ENCODE measurements at regions not wholly inside any gene's neighbourhood (a gene's known extent, or its start where the extent isn't known, plus 50 kb on each side); places are given as distances from the start of the nearest gene placed in this dataset.

DNA sequence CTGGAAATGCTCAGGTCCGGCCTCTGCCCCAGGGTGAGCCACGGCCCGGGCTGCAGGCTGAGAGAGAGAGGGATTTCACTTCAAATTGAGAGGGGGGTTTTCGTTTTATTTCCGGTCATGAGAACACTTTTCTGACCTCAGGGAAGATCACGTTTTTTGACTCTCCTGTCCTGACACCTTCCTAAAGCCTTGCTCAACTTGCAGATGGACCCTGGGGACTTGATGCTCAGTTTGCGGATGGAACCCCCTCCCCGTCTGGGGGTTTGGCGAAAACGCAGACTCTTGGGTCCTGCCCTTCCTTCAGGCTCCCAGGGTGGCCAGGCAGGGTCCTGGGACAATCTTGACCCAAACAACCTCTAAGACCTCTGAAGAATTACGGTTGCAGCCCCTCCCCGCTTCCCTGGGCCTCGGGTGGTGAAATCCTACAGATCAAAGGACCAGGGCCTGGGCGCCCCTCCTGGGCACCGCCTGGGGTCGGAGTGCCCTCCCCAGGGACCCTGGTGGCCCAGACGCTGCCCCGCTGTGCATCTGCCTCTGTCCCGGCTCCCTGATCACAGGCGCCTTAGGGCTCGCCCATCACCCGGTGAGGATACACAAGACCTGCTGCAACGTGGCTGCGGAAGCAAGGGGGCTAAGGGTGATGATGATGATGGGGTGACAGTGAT, 148.2 kb downstream of the ERMARD start:
- H3K4me3 ChIP-seq (ENCODE audit: low read depth, low read length) = no peak overlapping the region
- no peak for DNase-seq (ENCODE audit: extremely low spot score)
- no peak overlapping the region for H3K27ac ChIP-seq (ENCODE audit: low read depth)
- H3K4me1 ChIP-seq (ENCODE audit: insufficient read depth) = no peaks in the 10 kb centered on the region
- no peaks in the 10 kb centered on the region for H3K36me3 ChIP-seq (ENCODE audit: insufficient read depth)
- 81% methylated on average over 24 of the region's 24 CpGs for WGBS

DNA sequence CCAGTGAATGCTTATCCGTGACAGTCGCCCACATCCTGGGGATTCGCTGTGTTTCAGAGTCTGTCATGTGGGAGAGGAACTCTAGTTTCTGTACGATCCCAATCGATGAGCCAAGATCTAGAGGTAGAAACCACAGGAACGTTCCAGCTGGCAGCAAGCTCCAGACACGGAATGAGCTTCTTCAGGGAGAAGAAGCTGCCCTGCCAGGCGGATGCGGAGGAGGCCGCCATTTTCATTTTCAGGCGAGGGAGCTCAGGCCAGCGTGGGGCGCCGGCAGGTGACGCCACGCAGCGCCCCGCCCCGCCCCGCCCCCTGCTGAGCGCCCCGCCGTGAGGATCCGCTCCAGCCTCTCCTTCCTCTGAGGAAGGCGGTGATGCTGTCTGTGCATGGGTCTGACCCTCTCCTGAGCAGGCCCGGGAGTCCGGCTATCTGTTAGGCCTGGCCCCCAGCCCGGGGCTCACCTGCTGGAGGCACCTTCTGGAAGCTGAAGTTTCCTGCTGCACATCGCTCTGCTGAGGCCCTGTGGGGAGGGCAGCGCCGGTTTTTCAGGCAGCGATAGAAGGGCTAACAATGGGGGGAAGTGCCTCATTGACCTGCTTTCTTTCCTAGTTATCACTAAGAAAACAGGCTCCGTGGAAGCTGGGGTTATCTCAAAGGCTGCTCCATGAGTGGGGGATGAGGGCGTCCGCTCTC, 147.5 kb downstream of the ERMARD start:
- H3K27ac ChIP-seq (ENCODE audit: low read depth) = no peak overlapping the region
- H3K36me3 ChIP-seq (ENCODE audit: insufficient read depth) = no peaks in the 10 kb centered on the region
- H3K4me3 ChIP-seq (ENCODE audit: low read depth, low read length) = no peak overlapping the region
- DNase-seq (ENCODE audit: extremely low spot score) = no peak
- no peaks in the 10 kb centered on the region for H3K4me1 ChIP-seq (ENCODE audit: insufficient read depth)
- 80% methylated on average over 35 of the region's 35 CpGs for WGBS

- H3K27ac ChIP-seq (ENCODE audit: low read depth) = no peak overlapping the region
- no peak overlapping the region for H3K4me3 ChIP-seq (ENCODE audit: low read depth, low read length)
- H3K4me1 ChIP-seq (ENCODE audit: insufficient read depth) = no peaks in the 10 kb centered on the region
- WGBS = 89% methylated on average over 15 of the region's 15 CpGs
- no peak for DNase-seq (ENCODE audit: extremely low spot score)
- no peaks in the 10 kb centered on the region for H3K36me3 ChIP-seq (ENCODE audit: insufficient read depth)
Measured at GRCh38 chr6:169897601-169898358, 146.4 kb downstream of the ERMARD start.

DNA sequence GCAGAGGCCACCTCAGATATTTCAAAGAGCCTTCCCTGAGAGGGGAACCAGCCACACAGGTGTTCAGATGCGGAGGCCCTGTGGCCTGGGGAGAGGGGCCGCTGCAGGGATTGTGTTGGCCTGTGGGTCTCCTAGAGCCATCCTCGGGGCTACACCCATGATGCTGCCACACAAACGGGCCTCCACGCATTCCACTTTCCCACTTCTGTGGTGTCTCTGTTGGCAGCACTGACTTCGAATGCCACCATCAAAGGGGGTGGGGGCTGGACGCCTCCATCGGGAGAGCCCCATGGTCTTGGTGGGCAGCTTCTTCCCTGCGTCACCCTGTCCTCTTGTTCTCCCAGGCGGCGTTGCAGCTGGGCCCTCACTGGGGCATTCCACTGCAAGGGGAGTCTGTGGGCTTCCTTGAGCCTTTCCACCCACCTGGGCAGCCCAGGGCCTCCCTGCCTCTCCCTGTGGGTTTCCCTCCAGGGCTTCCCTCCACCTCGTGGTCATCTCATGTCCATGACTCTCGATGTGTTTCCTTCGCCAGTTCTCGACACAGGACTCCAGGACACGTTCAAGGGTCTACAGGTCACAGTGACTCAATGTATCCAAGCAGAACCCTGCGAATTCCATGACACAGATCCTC, 145.5 kb downstream of the ERMARD start:
- Histone ChIP-seq H3K4me1 (ENCODE audit: insufficient read depth) (no peaks in the 10 kb centered on the region), H3K36me3 (ENCODE audit: insufficient read depth) (no peaks in the 10 kb centered on the region), H3K4me3 (ENCODE audit: low read depth, low read length) (no peak overlapping the region), H3K27ac (ENCODE audit: low read depth) (no peak overlapping the region)
- DNase-seq (ENCODE audit: extremely low spot score) = no peak
- 92% methylated on average over 17 of the region's 17 CpGs for WGBS

DNA sequence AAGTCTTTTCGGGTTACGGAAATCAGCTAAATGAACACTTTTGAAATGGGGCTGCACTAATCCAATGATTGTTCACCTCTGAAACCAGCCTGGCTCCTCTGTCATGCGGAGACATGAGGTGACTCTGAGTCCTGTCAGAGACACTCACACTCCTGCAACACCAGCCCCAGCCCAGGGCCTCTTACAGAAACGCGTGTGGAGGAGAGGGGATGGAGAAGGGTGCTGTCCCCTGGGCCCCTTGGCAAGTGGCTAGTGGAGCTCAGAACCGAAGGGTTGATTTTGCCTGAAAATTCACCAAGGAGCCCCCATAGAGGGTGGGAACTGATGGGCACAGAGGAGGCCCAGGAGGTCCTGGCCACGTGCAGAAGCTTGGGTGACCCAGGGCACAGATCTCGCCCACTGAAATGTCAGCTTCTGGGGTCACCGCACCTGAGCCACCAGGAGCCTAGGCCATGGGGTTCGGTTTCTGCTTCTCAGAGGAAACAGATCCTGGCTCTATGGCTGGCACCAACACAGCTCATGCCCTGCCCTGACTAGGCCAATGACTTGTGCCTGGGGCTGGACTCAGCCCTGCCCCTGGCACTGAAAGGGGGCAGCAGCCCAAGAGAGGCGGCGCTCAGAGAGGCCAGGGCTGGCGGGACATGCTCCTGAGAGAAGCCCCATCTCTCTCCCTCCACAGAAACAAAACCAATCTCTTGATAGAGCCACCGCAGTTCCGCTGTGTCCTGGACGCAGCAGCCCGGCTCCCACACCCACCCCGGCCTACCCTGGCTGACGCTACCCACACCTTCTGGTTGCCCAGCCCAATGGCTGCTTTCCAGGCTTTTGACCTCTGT, 144.7 kb downstream of the ERMARD start:
- H3K4me1 ChIP-seq (ENCODE audit: insufficient read depth) = no peaks in the 10 kb centered on the region
- no peaks in the 10 kb centered on the region for H3K36me3 ChIP-seq (ENCODE audit: insufficient read depth)
- DNase-seq (ENCODE audit: extremely low spot score) = no peak
- WGBS = 91% methylated on average over 19 of the region's 19 CpGs
- no peak overlapping the region for H3K4me3 ChIP-seq (ENCODE audit: low read depth, low read length)
- no peak overlapping the region for H3K27ac ChIP-seq (ENCODE audit: low read depth)

DNA sequence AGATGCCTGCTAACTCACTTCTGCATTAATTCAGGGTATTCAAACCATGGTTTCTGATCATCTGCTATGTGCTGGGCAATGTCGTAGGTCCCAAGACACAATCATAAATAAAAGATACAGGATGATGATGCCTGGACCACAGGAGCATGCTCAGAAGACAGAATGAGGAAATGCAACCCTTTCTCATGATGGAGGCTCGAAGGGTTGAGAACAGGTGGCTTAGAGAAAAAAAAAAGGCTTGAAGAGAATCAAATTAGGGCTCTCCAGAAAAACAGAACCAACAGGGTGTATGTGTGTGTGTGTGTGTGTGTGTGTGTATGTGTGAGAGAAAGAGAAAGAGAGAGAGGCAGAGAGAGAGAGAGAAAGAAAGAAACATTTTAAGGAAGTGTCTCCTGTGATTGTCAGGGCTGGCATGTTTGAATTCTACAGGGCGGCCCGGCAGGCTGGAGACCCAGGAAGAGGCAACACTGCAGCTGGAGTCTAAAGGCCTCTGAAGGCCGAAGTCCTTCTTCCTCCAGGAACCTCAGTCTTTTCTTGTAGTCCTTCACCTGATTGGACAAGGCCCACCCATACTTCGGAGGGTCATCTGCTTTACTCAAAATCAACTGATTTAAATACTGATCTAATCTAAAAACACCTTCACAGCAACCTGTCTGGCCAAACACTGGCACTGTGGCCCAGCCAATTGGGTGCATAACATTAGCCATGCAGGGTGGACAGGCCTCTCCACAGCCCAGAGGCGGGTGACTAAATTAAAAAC, 143.8 kb downstream of the ERMARD start:
- Histone ChIP-seq H3K4me1 (ENCODE audit: insufficient read depth) (no peaks in the 10 kb centered on the region), H3K36me3 (ENCODE audit: insufficient read depth) (no peaks in the 10 kb centered on the region), H3K4me3 (ENCODE audit: low read depth, low read length) (no peak overlapping the region), H3K27ac (ENCODE audit: low read depth) (no peak overlapping the region)
- no peak for DNase-seq (ENCODE audit: extremely low spot score)
- 84% methylated on average over 7 of the region's 7 CpGs for WGBS

DNA sequence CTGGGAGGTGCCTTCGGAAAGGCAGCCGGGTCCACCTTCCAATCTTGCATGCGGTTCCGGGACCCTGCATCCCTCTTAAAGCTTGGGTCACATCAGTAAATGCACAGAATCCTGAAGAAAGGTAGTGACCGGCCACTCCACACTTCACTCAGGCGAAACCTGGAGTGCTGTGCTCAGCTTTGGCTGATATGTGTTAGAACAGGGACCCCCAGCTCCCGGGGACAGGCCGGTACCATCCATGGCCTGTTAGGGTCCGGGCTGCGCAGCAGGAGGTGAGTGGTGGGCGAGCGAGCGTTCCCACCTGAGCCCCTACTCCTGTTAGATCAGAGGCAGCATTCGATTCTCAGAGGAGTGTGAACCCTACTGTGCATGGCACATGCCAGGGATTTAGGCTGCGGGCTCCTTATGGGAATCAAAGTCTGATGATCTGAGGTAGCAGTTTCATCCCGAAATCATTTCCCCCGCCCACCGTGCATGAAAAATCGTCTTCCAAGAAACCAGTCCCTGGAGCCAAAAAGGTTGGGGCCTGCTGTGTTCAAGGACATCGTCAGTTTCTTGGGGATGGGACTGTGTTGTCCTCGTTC, 143.0 kb downstream of the ERMARD start:
- H3K36me3 ChIP-seq (ENCODE audit: insufficient read depth) = no peaks in the 10 kb centered on the region
- no peak overlapping the region for H3K27ac ChIP-seq (ENCODE audit: low read depth)
- H3K4me1 ChIP-seq (ENCODE audit: insufficient read depth) = no peaks in the 10 kb centered on the region
- H3K4me3 ChIP-seq (ENCODE audit: low read depth, low read length) = no peak overlapping the region
- WGBS = 89% methylated on average over 21 of the region's 21 CpGs
- no peak for DNase-seq (ENCODE audit: extremely low spot score)

DNA sequence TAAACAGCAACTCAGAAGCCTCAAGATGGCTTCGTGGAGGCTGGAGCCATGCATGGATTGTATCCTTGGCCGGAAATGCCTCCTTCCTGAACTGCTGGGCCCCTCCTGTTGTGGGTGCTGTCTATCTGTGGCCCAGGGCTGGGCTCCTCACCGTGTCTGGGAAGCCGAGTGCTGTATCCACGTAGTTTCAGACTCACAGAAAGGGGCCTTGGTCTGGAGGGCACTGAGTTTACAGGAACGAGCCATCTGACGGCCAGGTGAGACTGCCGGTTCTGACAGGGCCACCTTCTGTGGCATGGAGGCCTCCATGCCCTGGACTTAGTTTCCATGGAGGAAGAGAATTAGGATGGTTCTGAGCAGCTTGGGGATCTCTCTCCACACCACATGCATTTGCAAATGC, 142.2 kb downstream of the ERMARD start:
- Histone ChIP-seq H3K36me3 (ENCODE audit: insufficient read depth) (no peaks in the 10 kb centered on the region), H3K4me3 (ENCODE audit: low read depth, low read length) (no peak overlapping the region), H3K4me1 (ENCODE audit: insufficient read depth) (no peaks in the 10 kb centered on the region), H3K27ac (ENCODE audit: low read depth) (no peak overlapping the region)
- DNase-seq (ENCODE audit: extremely low spot score) = no peak
- 76% methylated on average over 8 of the region's 8 CpGs for WGBS

- 67% methylated on average over 11 of the region's 11 CpGs for WGBS
- no peak for DNase-seq (ENCODE audit: extremely low spot score)
- Histone ChIP-seq H3K4me1 (ENCODE audit: insufficient read depth) (no peaks in the 10 kb centered on the region), H3K4me3 (ENCODE audit: low read depth, low read length) (no peak overlapping the region), H3K36me3 (ENCODE audit: insufficient read depth) (no peaks in the 10 kb centered on the region), H3K27ac (ENCODE audit: low read depth) (no peak overlapping the region)
Measured at GRCh38 chr6:169891846-169892245, 140.4 kb downstream of the ERMARD start.

DNA sequence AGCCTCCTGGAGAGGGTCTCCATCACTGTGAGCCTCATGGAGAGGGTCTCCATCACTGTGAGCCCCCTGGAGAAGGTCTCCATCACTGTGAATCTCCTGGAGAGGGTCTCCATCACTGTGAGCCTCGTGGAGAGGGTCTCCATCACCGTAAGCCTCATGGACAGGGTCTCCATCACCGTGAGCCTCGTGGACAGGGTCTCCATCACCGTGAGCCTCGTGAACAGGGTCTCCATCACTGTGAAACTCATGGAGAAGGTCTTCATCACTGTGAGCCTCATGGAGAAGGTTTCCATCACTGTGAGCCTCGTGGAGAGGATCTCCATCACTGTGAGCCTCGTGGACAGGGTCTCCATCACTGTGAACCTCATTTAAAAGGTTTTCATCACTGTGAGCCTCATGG, 140.0 kb downstream of the ERMARD start:
- Histone ChIP-seq H3K4me1 (ENCODE audit: insufficient read depth) (no peaks in the 10 kb centered on the region), H3K4me3 (ENCODE audit: low read depth, low read length) (no peak overlapping the region), H3K36me3 (ENCODE audit: insufficient read depth) (no peaks in the 10 kb centered on the region), H3K27ac (ENCODE audit: low read depth) (no peak overlapping the region)
- no peak for DNase-seq (ENCODE audit: extremely low spot score)
- whole genome bisulfite sequencing = 76% methylated on average over 8 of the region's 8 CpGs

DNA sequence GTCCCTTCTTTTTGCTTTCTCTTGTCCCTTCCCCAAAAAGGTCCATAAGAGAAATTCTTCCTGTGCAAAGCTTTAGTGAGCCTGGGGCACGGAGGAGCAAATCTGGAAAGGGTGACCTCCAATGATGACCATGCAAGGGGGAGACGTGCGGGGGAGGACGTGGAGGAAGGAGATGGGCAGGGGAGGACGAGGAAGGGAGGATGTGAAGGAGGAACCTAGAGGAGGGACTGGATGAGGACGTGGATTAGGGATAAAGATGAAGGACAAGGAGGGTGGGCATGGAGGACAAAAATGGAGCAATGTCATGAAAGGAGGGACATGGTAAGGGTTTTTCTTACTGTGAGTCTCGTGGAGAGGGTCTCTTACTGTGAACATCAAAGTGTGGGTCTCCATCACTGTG, 139.5 kb downstream of the ERMARD start:
- Histone ChIP-seq H3K36me3 (ENCODE audit: insufficient read depth) (no peaks in the 10 kb centered on the region), H3K27ac (ENCODE audit: low read depth) (no peak overlapping the region), H3K4me3 (ENCODE audit: low read depth, low read length) (no peak overlapping the region), H3K4me1 (ENCODE audit: insufficient read depth) (no peaks in the 10 kb centered on the region)
- DNase-seq (ENCODE audit: extremely low spot score) = no peak
- 84% methylated on average over 7 of the region's 7 CpGs for WGBS

DNA sequence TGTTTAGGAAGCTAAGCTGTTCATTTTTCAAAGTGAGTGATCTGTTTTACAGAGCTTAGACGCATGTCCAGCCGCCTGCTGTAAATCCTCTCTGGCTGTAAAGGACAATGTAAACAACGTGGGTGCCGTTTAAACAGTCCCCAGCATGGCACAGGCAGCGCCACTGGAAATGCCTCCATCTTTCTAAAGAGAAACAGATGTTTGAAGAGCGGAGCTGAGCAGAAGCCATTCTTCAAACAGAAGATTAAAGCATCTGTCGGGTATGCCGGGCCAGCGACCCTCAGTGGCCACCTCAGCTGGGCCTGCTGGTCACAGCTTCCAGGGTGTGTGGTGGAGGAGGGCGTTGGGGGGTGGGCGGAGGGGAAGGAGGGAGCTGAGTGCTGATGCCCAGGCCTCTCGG, 138.6 kb downstream of the ERMARD start:
- Histone ChIP-seq H3K27ac (ENCODE audit: low read depth) (no peak overlapping the region), H3K4me1 (ENCODE audit: insufficient read depth) (no peaks in the 10 kb centered on the region), H3K36me3 (ENCODE audit: insufficient read depth) (no peaks in the 10 kb centered on the region), H3K4me3 (ENCODE audit: low read depth, low read length) (no peak overlapping the region)
- 18% methylated on average over 12 of the region's 12 CpGs for WGBS
- DNase-seq (ENCODE audit: extremely low spot score) = no peak

Measured in urinary bladder (tissue), 3 donors.